CD14-positive monocyte (primary cell): ENCODE measurements at regions not wholly inside any gene's neighbourhood (a gene's known extent, or its start where the extent isn't known, plus 50 kb on each side); places are given as distances from the start of the nearest gene placed in this dataset.

Experiments used
- DNase-seq, 3 donors: peaks; one replicate each; pipeline ENCODE4 v3.0.0-alpha.2; 2011 to 2022
- H2AFZ ChIP-seq: 2 replicates; pipeline ENCODE4 v1.6.0; 2012; ENCODE audit warnings: mild to moderate bottlenecking, low read depth, low read length, inconsistent platforms; ENCODE audit not compliant: insufficient read depth, poor library complexity, severe bottlenecking
- H3K27ac ChIP-seq, 2 donors: 1 replicate in 1 of 2; 2 replicates in 1 of 2; pipeline ENCODE4 v1.5.1; 2012 to 2013; ENCODE audit warnings: low read length in 2 of 2, control low read depth in 1 of 2, inconsistent platforms in 1 of 2, low read depth in 1 of 2, mild to moderate bottlenecking in 1 of 2
- H3K27me3 ChIP-seq, 2 donors: one replicate each; pipeline versions ENCODE4 v1.6.0 to v1.6.1; 2011 to 2013; ENCODE audit warnings: low read length in 2 of 2; ENCODE audit not compliant: control insufficient read depth in 2 of 2, insufficient read depth in 2 of 2
- H3K36me3 ChIP-seq, 2 donors: replicated peaks in 1 of 2; 1 replicate in 1 of 2; 2 replicates in 1 of 2; pipeline versions ENCODE4 v1.5.1 to v1.6.1; 2012 to 2013; ENCODE audit warnings: low read length in 2 of 2, control low read depth in 1 of 2, inconsistent platforms in 1 of 2, mild to moderate bottlenecking in 1 of 2; ENCODE audit not compliant: insufficient read depth in 2 of 2, control insufficient read depth in 1 of 2
- H3K4me1 ChIP-seq, 2 donors: 1 replicate in 1 of 2; 2 replicates in 1 of 2; pipeline versions ENCODE4 v1.5.1 to v1.6.1; 2012 to 2013; ENCODE audit warnings: low read length in 2 of 2, control low read depth in 1 of 2, inconsistent platforms in 1 of 2, mild to moderate bottlenecking in 1 of 2, moderate library complexity in 1 of 2; ENCODE audit not compliant: insufficient read depth in 2 of 2, control insufficient read depth in 1 of 2
- H3K4me2 ChIP-seq: replicated peaks from 2 replicates; pipeline ENCODE3; 2012; ENCODE audit warnings: low read length, moderate library complexity, mild to moderate bottlenecking; ENCODE audit not compliant: poor library complexity, severe bottlenecking; ENCODE audit errors: extremely low read depth
- H3K4me3 ChIP-seq, 3 experiments: fragments of 200-600 bp in 1 of 3; sonication (generic) in 1 of 3; replicated peaks in 1 of 3; 1 replicate in 2 of 3; 2 replicates in 1 of 3; pipeline ENCODE4 v1.5.1; 2011 to 2013; ENCODE audit warnings: low read length in 3 of 3, mild to moderate bottlenecking in 3 of 3, control low read depth in 2 of 3, low read depth in 2 of 3, inconsistent platforms in 1 of 3, moderate library complexity in 1 of 3
- H3K79me2 ChIP-seq: 2 replicates; pipeline ENCODE4 v1.6.0; 2012; ENCODE audit warnings: mild to moderate bottlenecking, control low read depth, inconsistent platforms, low read length, moderate library complexity; ENCODE audit not compliant: insufficient read depth
- H3K9ac ChIP-seq: 2 replicates; pipeline ENCODE4 v1.6.0; 2017; ENCODE audit warnings: low read length, mild to moderate bottlenecking; ENCODE audit not compliant: insufficient read depth, poor library complexity, severe bottlenecking
- H3K9me3 ChIP-seq, 2 donors: replicated peaks in 1 of 2; 1 replicate in 1 of 2; 2 replicates in 1 of 2; pipeline versions ENCODE4 v1.5.1 to v1.6.1; 2012 to 2013; ENCODE audit warnings: low read length in 2 of 2, control low read depth in 1 of 2; ENCODE audit not compliant: control insufficient read depth in 1 of 2, insufficient read depth in 1 of 2
- H4K20me1 ChIP-seq: 2 replicates; pipeline ENCODE4 v1.6.0; 2012; ENCODE audit warnings: mild to moderate bottlenecking, low read length, control low read depth, moderate library complexity; ENCODE audit not compliant: insufficient read depth
- H3K27ac Mint-ChIP-seq, 7 donors: one replicate each; pipeline ENCODE4 v1.8.0; 2020; ENCODE audit warnings: mild to moderate bottlenecking in 7 of 7, mixed read lengths in 7 of 7, moderate library complexity in 6 of 7, inconsistent platforms in 2 of 7
- H3K27me3 Mint-ChIP-seq, 3 donors: one replicate each; pipeline ENCODE4 v1.8.0; 2021 to 2022; ENCODE audit warnings: low read depth in 3 of 3, mild to moderate bottlenecking in 3 of 3, mixed read lengths in 3 of 3, moderate library complexity in 3 of 3, inconsistent platforms in 1 of 3
- H3K36me3 Mint-ChIP-seq, 2 donors: one replicate each; pipeline ENCODE4 v1.8.0; 2020; ENCODE audit warnings: mixed read lengths in 2 of 2, inconsistent platforms in 1 of 2, mild to moderate bottlenecking in 1 of 2
- H3K4me1 Mint-ChIP-seq: one replicate; pipeline ENCODE4 v1.8.0; 2020; ENCODE audit warnings: mild to moderate bottlenecking, mixed read lengths
- H3K4me3 Mint-ChIP-seq, 2 donors: one replicate each; pipeline ENCODE4 v1.8.0; 2020; ENCODE audit warnings: mild to moderate bottlenecking in 2 of 2, mixed read lengths in 2 of 2, moderate library complexity in 1 of 2
- H3K9me3 Mint-ChIP-seq, 7 donors: one replicate each; pipeline ENCODE4 v1.8.0; 2020 to 2022; ENCODE audit warnings: mixed read lengths in 7 of 7, mild to moderate bottlenecking in 6 of 7, moderate library complexity in 6 of 7, inconsistent platforms in 2 of 7
- WGBS: methylation state at CpG from one replicate; pipeline ENCODE4 v1.1.5; 2013; ENCODE audit warnings: missing lambda C conversion rate; ENCODE audit not compliant: insufficient coverage; 5-methylcytosine and 5-hydroxymethylcytosine counted together
- intact Hi-C, 2 donors: fragments of 100-400 bp; cut with micrococcal nuclease; formaldehyde crosslinking; loops; one replicate each; pipeline versions ENCODE4 v1.15.0 to v1.15.1; 2023
- TF ChIP-seq, protein P1 (sequence below): fragments of 200-600 bp; IDR thresholded peaks from one replicate; pipeline ENCODE4 v1.8.0; 2022; ENCODE audit warnings: antibody characterized with exemption, mild to moderate bottlenecking

- Histone ChIP-seq H2AFZ (no peak overlapping the region), H3K9me3 (no peaks in the 10 kb centered on the region), H3K9ac (no peak overlapping the region), H3K36me3 (no peaks in the 10 kb centered on the region), H3K4me2 (no peak overlapping the region), H3K4me3 (no peak overlapping the region), H4K20me1 (no peaks in the 10 kb centered on the region), H3K79me2 (no peaks in the 10 kb centered on the region), H3K27ac (no peak overlapping the region), H3K27me3 (no peaks in the 10 kb centered on the region), H3K4me1 (no peaks in the 10 kb centered on the region)
- H3K9me3 Mint-ChIP-seq: peaks cover 0 to 5% (median 0%) of the 10 kb centered on the region in 7 donors
- intact Hi-C loops: no loop called here
- no peak overlapping the region for H3K4me3 Mint-ChIP-seq
- H3K27ac Mint-ChIP-seq: no peak overlapping the region
- H3K4me1 Mint-ChIP-seq: no peaks in the 10 kb centered on the region
- no CpG with 5 or more reads among the region's 2 CpGs for WGBS
- no peaks in the 10 kb centered on the region for H3K36me3 Mint-ChIP-seq
- no peak for DNase-seq
- H3K27me3 Mint-ChIP-seq: peaks cover 2 to 4% (median 3%) of the 10 kb centered on the region in 3 donors
- TF ChIP-seq, protein P1, sequence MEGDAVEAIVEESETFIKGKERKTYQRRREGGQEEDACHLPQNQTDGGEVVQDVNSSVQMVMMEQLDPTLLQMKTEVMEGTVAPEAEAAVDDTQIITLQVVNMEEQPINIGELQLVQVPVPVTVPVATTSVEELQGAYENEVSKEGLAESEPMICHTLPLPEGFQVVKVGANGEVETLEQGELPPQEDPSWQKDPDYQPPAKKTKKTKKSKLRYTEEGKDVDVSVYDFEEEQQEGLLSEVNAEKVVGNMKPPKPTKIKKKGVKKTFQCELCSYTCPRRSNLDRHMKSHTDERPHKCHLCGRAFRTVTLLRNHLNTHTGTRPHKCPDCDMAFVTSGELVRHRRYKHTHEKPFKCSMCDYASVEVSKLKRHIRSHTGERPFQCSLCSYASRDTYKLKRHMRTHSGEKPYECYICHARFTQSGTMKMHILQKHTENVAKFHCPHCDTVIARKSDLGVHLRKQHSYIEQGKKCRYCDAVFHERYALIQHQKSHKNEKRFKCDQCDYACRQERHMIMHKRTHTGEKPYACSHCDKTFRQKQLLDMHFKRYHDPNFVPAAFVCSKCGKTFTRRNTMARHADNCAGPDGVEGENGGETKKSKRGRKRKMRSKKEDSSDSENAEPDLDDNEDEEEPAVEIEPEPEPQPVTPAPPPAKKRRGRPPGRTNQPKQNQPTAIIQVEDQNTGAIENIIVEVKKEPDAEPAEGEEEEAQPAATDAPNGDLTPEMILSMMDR: no peak
Measured at GRCh38 chr10:21264271-21264670, 261.2 kb downstream of the SKIDA1 start.

GRCh38 chr10:21263839-21264238 is 261.6 kb downstream of the SKIDA1 start:
- Histone ChIP-seq H3K4me2 (no peak overlapping the region), H3K4me1 (no peaks in the 10 kb centered on the region), H3K36me3 (no peaks in the 10 kb centered on the region), H3K27me3 (no peaks in the 10 kb centered on the region), H3K4me3 (no peak overlapping the region), H2AFZ (no peak overlapping the region), H3K79me2 (no peaks in the 10 kb centered on the region), H3K9me3 (no peaks in the 10 kb centered on the region), H4K20me1 (no peaks in the 10 kb centered on the region), H3K9ac (no peak overlapping the region), H3K27ac (no peak overlapping the region)
- Mint-ChIP-seq H3K9me3 (peaks cover 0 to 5% (median 0%) of the 10 kb centered on the region in 7 donors), H3K27me3 (peaks cover 2 to 8% (median 4%) of the 10 kb centered on the region in 3 donors), H3K36me3 (no peaks in the 10 kb centered on the region), H3K27ac (no peak overlapping the region), H3K4me1 (no peaks in the 10 kb centered on the region), H3K4me3 (no peak overlapping the region)
- TF ChIP-seq, protein P1: no peak
- intact Hi-C loops: no loop called here
- DNase-seq: no peak
- WGBS: no CpG with 5 or more reads among the region's 3 CpGs
